Spleen (tissue), 11 donors: ENCODE measurements at regions not wholly inside any gene's neighbourhood (a gene's known extent, or its start where the extent isn't known, plus 50 kb on each side); places are given as distances from the start of the nearest gene placed in this dataset.

Source experiments
- DNase-seq: peaks from one replicate; pipeline ENCODE4 v3.0.0-alpha.2; 2020
- H3K27ac ChIP-seq, 8 donors: fragments of 200-600 bp; sonication (generic) in 7 of 8; 1 replicate in 4 of 8; 2 replicates in 4 of 8; pipeline versions ENCODE4 v1.5.0 to v1.8.0; 2016 to 2021; ENCODE audit warnings: inconsistent platforms in 4 of 8, mild to moderate bottlenecking in 4 of 8, moderate library complexity in 1 of 8
- H3K27me3 ChIP-seq, 7 donors: fragments of 200-600 bp; sonication (generic) in 6 of 7; replicated peaks in 1 of 7; 1 replicate in 4 of 7; 2 replicates in 3 of 7; pipeline versions ENCODE4 v1.5.0 to v1.8.0; 2016 to 2021; ENCODE audit warnings: inconsistent platforms in 3 of 7, mild to moderate bottlenecking in 1 of 7
- H3K36me3 ChIP-seq, 6 donors: fragments of 200-600 bp; sonication (generic) in 5 of 6; 1 replicate in 4 of 6; 2 replicates in 2 of 6; pipeline versions ENCODE4 v1.5.0 to v1.8.0; 2016 to 2021; ENCODE audit warnings: inconsistent platforms in 2 of 6
- H3K4me1 ChIP-seq, 6 donors: fragments of 200-600 bp; sonication (generic) in 5 of 6; 1 replicate in 3 of 6; 2 replicates in 3 of 6; pipeline versions ENCODE4 v1.5.0 to v1.8.0; 2016 to 2021; ENCODE audit warnings: inconsistent platforms in 3 of 6
- H3K4me3 ChIP-seq, 8 donors: fragments of 200-600 bp; sonication (generic) in 7 of 8; 1 replicate in 4 of 8; 2 replicates in 4 of 8; pipeline versions ENCODE4 v1.5.0 to v1.8.0; 2016 to 2021; ENCODE audit warnings: inconsistent platforms in 4 of 8, mild to moderate bottlenecking in 4 of 8, moderate library complexity in 2 of 8
- H3K9me3 ChIP-seq, 8 donors: fragments of 200-600 bp; sonication (generic) in 7 of 8; 1 replicate in 4 of 8; 2 replicates in 4 of 8; pipeline versions ENCODE4 v1.5.0 to v1.8.0; 2016 to 2021; ENCODE audit warnings: inconsistent platforms in 4 of 8
- CTCF ChIP-seq, 11 experiments: fragments of 200-600 bp in 7 of 11; fragments of 450-650 bp in 4 of 11; sonication (generic) in 4 of 11; IDR thresholded peaks in 8 of 11; conservative IDR thresholded peaks in 3 of 11; 1 replicate in 7 of 11; 2 replicates in 4 of 11; pipeline versions ENCODE4 v1.4.0 to v1.8.0; 2016 to 2021; ENCODE audit warnings: antibody characterized with exemption in 11 of 11, inconsistent platforms in 4 of 11, mild to moderate bottlenecking in 1 of 11
- POLR2A ChIP-seq, 3 donors: fragments of 450-650 bp; IDR thresholded peaks; one replicate each; pipeline ENCODE4 v1.5.1; 2017; ENCODE audit warnings: antibody characterized with exemption in 3 of 3, mild to moderate bottlenecking in 1 of 3
- POLR2AphosphoS5 ChIP-seq, 3 donors: sonication (generic); formaldehyde crosslinking; IDR thresholded peaks; one replicate each; pipeline ENCODE4 v1.5.1; 2017; ENCODE audit warnings: antibody characterized with exemption in 3 of 3
- WGBS, 5 donors: extraction: QIAGEN DNeasy Blood & Tissue Kit in 3 of 5; methylation state at CpG; one replicate each; pipeline versions ENCODE4 v1.1.5 to v1.1.7; 2013 to 2018; 5-methylcytosine and 5-hydroxymethylcytosine counted together
- intact Hi-C: fragments of 100-400 bp; cut with DNase I; formaldehyde crosslinking; loops from one replicate; pipeline ENCODE4 v1.15.0; 2023; ENCODE audit warnings: low total_unique reads
- donor health status: healthy with polysubstance abuse.
- donor health status: DM: no; HTN: no; CAD: no; lungs with moderate emphysema.
- donor health status: DM: no; HTN: no; CAD: no.
- donor health status: Bipolar disorder and iron deficiency.
- donor health status: healthy.
- donor health status: DM: no; HTN: no; CAD: no.
- donor health status: DM: yes; HTN: yes; CAD: no.

DNA sequence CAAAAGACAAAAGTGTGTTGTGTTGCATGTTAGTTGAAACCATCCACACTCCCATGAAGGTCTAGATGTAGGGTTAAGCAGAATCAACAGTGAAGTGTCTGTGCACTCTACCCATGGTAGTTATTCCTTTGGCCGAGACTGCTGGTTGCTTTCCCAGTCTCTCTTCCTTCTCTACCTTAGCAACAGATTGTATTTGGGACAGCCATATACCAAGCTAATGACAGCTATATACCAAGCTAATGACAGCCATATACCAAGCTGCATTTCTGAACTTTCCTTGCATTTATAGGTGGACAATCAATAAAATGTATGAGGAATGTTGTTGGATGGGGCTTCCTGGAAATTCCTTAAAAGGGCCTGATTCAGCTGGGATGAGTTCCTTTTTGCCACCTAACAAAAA is 80.5 kb upstream of the ENPEP start:
- no peak for TF ChIP-seq POLR2A (IDR thresholded peaks at IDR 0.05)
- no peak for TF ChIP-seq CTCF (IDR thresholded peaks at IDR 0.05 in 8 of 11, conservative IDR thresholded peaks at IDR 0.05 in 3 of 11)
- TF ChIP-seq POLR2AphosphoS5 (IDR thresholded peaks at IDR 0.05), result no peak
- WGBS, 5 donors, result 81 to 94% (median 88%) methylated on average over 1 of the region's 1 CpG
- no peak for DNase-seq
- H3K9me3 ChIP-seq, result no peaks in the 10 kb centered on the region
- H3K4me3 ChIP-seq, result no peak overlapping the region
- no peaks in the 10 kb centered on the region for H3K36me3 ChIP-seq
- peaks cover 0 to 13% (median 0%) of the 10 kb centered on the region in 7 donors for H3K27me3 ChIP-seq
- no peaks in the 10 kb centered on the region for H3K4me1 ChIP-seq
- intact Hi-C loops, result no loop called here
- no peak overlapping the region for H3K27ac ChIP-seq

GRCh38 chr4:110394871-110395270 is 81.1 kb upstream of the ENPEP start:
- Histone ChIP-seq H3K9me3 (no peaks in the 10 kb centered on the region), H3K4me1 (no peaks in the 10 kb centered on the region), H3K27ac (no peak overlapping the region), H3K27me3 (peaks cover 0 to 13% (median 0%) of the 10 kb centered on the region in 7 donors), H3K36me3 (no peaks in the 10 kb centered on the region), H3K4me3 (no peak overlapping the region)
- no peak for DNase-seq
- intact Hi-C loops, result no loop called here
- TF ChIP-seq CTCF (IDR thresholded peaks at IDR 0.05 in 8 of 11, conservative IDR thresholded peaks at IDR 0.05 in 3 of 11), result no peak
- no peak for TF ChIP-seq POLR2A (IDR thresholded peaks at IDR 0.05)
- no peak for TF ChIP-seq POLR2AphosphoS5 (IDR thresholded peaks at IDR 0.05)

DNA sequence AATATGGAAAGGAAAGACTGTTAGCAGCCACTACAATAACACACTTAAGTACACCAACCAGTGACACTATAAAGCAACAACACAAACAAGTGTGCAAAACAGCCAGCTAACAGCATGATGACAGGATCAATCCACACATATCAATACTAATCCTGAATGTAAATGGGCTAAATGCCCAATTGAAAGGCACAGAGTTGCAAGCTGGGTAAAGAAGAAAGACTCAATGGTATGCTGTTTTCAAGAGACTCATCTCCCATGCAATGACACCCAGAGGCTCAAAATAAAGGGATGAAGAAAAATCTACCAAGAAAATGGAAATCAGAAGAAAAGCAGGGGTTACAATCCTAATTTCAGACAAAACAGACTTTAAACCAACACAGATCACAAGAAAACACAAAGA is 94.2 kb upstream of the ENPEP start:
- TF ChIP-seq POLR2AphosphoS5 (IDR thresholded peaks at IDR 0.05) (no peak), POLR2A (IDR thresholded peaks at IDR 0.05) (no peak), CTCF (IDR thresholded peaks at IDR 0.05 in 8 of 11, conservative IDR thresholded peaks at IDR 0.05 in 3 of 11) (no peak)
- Histone ChIP-seq H3K9me3 (peaks cover 0 to 33% (median 30%) of the 10 kb centered on the region in 8 donors), H3K36me3 (no peaks in the 10 kb centered on the region), H3K27me3 (peaks cover 0 to 3% (median 0%) of the 10 kb centered on the region in 7 donors), H3K4me3 (no peak overlapping the region), H3K4me1 (no peaks in the 10 kb centered on the region), H3K27ac (no peak overlapping the region)
- no peak for DNase-seq
- intact Hi-C loops, result no loop called here

DNA sequence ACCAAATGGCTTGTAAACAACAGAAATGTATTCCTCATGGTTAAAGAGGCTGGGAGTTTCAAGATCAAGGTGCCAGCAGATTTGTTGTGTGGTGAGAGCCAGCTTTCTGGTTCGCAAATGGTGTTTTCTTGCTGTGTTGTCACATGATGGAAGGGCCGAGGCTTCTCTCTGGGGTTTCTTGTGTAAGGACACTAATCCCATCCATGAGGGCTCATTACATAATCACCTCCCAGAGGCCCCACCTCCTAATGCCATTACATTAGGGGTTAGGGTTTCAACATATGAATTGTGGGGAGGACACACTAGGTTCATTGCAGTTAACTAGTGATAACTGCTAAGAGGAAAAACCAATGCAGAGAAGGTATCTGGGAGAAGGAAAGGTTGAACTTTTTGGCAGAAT is 103.5 kb upstream of the ENPEP start:
- no peaks in the 10 kb centered on the region for H3K27me3 ChIP-seq
- no peaks in the 10 kb centered on the region for H3K9me3 ChIP-seq
- 38 to 77% (median 62%) methylated on average over 2 of the region's 2 CpGs for WGBS, 5 donors
- H3K4me1 ChIP-seq, result no peaks in the 10 kb centered on the region
- no peak for TF ChIP-seq POLR2A (IDR thresholded peaks at IDR 0.05)
- TF ChIP-seq CTCF (IDR thresholded peaks at IDR 0.05 in 8 of 11, conservative IDR thresholded peaks at IDR 0.05 in 3 of 11), result no peak
- TF ChIP-seq POLR2AphosphoS5 (IDR thresholded peaks at IDR 0.05), result no peak
- H3K4me3 ChIP-seq, result no peak overlapping the region
- no peak for DNase-seq
- intact Hi-C loops, result no loop called here
- no peak overlapping the region for H3K27ac ChIP-seq
- H3K36me3 ChIP-seq, result no peaks in the 10 kb centered on the region
